Kidney capillary endothelial cell (primary cell): ENCODE measurements at regions not wholly inside any gene's neighbourhood (a gene's known extent, or its start where the extent isn't known, plus 50 kb on each side); places are given as distances from the start of the nearest gene placed in this dataset.
"Not testable (repeated sequence)": the region's sequence is repeated elsewhere in the genome, so short reads cannot be mapped to it uniquely, and the experiment has no call there.

Experiments
- DNase-seq: peaks from one replicate; pipeline ENCODE4 v3.0.0-alpha.2; 2018; ENCODE audit warnings: low spot score

GRCh38 chr15:96818861-96819260, 488.4 kb downstream of the NR2F2 start:
- no peak for DNase-seq

- no peak for DNase-seq
These were observed 497.5 kb downstream of the NR2F2 start for GRCh38 chr15:96827981-96828380.

GRCh38 chr15:96837241-96837970, 506.9 kb downstream of the NR2F2 start:
- DNase-seq, result no peak

DNA sequence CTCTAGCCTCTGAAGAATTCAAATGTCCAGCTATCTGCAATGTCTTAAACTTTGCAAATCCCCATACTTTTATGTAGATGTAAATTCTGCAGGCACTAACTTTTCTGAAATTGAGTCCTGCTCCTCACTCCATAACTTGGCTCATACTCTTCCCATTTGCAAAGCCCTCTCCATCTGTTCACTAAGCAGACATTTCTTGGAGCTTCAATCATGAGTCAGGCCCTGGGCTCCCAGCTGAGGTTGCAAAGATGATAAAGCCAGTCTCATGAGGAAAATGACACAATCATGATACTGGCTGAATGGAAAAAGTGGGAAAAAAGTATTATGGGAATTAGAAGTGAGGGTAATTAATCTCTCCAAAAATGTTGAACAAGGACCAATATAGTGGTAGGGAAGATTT, 507.6 kb downstream of the NR2F2 start:
- DNase-seq, result no peak

- no peak for DNase-seq
These were observed 518.9 kb downstream of the NR2F2 start for GRCh38 chr15:96849271-96849900.

- DNase-seq, result no peak
These were observed 521.1 kb downstream of the NR2F2 start for GRCh38 chr15:96851613-96852012.

GRCh38 chr15:96858694-96859093, 528.2 kb downstream of the NR2F2 start:
- DNase-seq, result no peak

DNA sequence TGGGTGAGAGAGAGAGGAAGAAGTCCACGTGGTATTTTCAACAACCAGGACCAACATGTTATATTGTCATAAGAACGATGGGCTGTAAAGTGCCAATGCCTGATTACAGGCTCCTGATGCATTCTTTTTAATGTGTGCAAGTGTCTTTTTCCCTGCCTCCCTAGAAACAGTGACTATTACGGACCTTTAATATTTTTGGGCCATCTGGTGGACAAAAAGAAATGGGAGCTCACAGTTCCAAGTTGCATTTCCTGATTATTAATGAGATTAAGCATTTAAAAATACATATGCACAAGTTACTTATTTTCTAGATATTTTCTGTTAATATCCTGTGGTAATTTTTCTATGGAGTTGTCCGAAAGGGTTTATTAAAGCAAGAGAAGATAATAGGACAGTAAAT, 530.2 kb downstream of the NR2F2 start:
- DNase-seq, result no peak

DNA sequence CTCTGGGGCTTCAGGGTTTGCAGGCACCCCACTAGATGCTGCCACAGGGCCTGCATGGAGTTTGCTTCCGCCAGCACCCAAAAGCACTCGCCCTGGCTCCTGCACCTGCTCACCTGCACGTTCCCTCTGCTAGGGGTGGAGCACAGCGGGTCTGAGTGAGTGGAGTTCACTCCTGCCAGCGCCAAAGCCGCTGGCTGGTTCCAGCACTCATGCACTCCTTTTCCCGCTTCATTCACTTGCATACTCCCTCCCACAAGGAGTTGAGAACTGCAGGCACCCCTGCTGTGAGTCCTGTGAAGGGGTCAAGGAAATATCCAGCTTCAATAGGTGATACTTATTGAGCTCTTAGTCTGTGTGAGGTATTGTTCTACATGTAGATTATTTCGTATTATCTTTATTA, 537.5 kb downstream of the NR2F2 start:
- DNase-seq, result no peak

DNA sequence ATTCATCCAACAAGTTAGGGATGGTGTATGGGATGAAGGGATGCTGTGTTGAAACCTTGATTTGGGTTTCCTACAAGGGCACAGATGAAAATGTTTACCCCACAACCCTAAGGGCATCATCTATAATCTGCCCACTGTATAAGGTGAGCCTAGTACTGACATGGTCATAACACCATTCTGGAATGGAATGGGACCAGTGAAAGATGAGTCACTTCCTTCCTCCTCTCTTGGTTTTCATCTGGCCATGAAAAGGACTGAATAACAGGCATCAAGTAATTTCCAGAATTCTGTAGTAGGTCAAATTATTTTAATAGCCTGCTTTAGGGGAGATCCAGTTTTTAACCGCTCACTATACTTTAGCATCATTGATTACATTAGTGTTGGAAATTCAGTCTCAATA, 538.6 kb downstream of the NR2F2 start:
- DNase-seq, result peak; percentile 33

GRCh38 chr15:96869790-96870189, 539.3 kb downstream of the NR2F2 start:
- DNase-seq, result no peak

DNA sequence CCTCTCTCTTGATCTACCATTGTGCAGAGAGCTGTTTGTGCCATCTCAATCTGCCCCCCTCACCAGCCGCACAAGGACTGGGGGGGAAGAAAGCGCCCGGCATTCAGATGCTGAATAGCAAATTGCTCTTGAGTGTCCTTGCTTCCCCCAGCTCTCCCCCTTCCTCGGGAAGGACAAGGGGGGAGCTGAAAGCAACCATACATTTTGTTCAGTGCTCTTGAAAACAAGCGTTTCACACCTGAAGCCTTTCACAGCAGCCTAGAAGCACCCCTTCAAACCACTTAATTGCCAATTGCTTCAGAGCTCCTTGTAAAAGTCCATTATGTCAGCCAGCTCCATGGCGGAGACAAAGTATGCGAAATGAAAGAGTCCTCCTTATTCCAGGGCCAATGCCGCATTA, 540.1 kb downstream of the NR2F2 start:
- no peak for DNase-seq

DNA sequence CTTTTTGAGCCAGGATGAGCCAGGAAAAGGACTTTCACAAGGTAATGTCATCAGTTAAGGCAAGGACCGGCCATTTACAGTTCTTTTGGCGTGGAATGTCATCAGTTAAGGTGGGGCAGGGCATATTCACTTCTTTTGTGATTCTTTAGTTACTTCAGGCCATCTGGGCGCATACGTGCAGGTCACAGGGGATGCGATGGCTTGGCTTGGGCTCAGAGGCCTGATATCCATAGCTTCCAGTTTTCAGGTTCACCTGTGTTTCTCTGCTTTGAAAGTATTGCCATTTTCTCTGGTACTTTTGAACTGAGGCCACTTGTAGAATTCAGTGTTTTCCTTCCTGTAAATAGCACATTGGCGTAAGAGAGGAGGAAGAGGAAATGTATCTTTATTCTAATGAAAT, 546.9 kb downstream of the NR2F2 start:
- DNase-seq, result not testable (repeated sequence)

GRCh38 chr15:96878129-96878528, 547.6 kb downstream of the NR2F2 start:
- no peak for DNase-seq

DNA sequence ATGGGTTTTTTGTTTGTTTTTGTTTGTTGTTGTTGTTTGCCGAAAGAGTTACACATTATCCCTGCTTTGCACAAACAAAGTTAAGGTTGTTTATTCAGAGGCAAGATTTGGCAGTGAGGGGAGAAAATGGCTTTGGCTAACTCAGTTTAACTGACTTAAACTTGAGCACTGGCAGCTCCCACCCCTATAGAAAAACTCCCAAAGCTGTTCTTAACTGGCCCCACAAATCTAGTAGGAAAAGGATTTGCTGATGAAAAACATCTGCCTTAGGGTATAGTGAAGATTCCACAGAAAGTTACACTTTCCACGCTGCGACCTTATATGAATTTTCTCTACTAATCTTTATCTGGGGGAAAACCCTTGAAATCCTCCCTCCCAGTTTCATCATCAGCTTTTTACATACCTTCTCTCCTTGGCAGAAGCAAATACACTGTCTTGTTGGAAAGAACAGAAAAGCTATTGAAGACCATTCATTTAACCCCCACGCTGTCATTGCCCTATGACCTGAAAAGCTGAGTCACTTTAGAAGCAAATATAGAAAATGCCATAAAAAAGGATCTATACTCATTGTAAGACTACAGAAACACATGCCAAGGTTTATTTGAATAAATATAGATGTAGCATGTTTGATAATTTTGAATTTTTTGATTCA, 551.7 kb downstream of the NR2F2 start:
- no peak for DNase-seq

DNA sequence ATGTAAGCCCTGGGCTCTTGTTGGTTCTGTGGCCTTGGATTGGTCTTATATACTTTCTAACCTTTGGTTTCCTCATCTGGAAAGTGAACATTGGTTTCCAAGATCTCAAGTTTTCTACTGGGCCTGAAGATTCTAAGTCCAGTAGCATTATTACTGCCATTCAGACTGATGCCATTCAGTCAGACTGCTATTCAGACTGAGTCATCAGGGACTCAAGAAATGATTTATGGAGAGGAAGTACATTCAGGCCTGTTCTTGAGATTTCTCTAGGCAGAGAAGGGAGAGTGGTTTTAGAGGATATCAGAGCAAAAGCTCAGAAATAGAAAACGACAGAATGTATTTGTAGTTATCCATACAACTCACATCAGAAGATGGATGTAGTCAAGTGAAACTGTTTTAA, 557.2 kb downstream of the NR2F2 start:
- DNase-seq, result peak; percentile 78

- DNase-seq, result no peak
These were observed 558.3 kb downstream of the NR2F2 start for GRCh38 chr15:96888764-96889163.

GRCh38 chr15:96889734-96890480, 559.4 kb downstream of the NR2F2 start:
- DNase-seq, result no peak

DNA sequence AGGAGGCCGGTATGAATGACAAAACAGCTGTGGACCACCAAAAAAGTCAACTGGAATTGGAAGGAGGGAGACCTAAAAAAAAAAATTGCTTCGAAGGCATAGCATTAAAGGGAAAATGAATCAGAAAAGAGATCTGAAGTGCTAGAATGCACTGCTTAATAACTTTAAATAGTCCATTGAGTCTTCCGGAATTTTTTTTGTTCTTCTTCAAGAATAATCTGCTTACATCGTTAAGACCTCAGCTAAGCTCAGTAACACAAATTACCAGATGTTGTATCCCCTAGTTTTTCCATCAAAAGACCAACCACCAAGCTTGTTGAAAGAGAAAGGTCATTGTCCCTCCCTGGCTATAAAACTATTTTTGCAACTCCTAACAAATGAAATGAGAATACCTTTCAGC, 560.5 kb downstream of the NR2F2 start:
- no peak for DNase-seq

GRCh38 chr15:96893159-96893906, 562.8 kb downstream of the NR2F2 start:
- DNase-seq, result peak; percentile 18

- DNase-seq, result no peak
These were observed 564.2 kb downstream of the NR2F2 start for GRCh38 chr15:96894659-96895058.

DNA sequence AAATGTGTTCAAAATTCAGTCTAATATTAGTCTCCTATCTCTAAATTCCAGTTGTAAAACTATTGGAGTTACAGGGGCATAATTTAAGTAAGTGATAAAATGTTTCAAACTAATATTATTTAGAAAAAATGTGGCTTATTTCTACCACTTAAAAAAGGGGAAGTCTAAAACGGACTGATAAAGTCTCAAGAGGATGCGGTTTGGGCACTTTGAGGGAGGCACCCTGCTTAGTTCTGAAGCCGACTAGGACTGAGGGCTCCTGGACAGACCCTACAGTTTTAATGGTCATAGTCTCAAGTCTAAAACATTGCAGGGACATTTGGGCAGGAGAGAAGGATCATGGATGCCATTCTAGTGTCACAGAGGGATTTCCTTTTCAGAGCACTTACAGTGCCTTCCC, 566.3 kb downstream of the NR2F2 start:
- DNase-seq, result no peak
